ENCODE measurements at regions not wholly inside any gene's neighbourhood (a gene's known extent, or its start where the extent isn't known, plus 50 kb on each side); places are given as distances from the start of the nearest gene placed in this dataset.
"Not testable (repeated sequence)": the region's sequence is repeated elsewhere in the genome, so short reads cannot be mapped to it uniquely, and the experiment has no call there.

- Histone ChIP-seq H3K9me3 (ENCODE audit: control insufficient read depth, low read depth, low read length) (no peaks in the 10 kb centered on the region), H3K4me1 (ENCODE audit: control insufficient read depth, insufficient read depth, low read length) (no peaks in the 10 kb centered on the region), H3K27me3 (ENCODE audit: control insufficient read depth, insufficient read depth, low read length) (no peaks in the 10 kb centered on the region), H3K36me3 (ENCODE audit: control insufficient read depth, insufficient read depth, low read length) (no peaks in the 10 kb centered on the region), H3K4me3 (ENCODE audit: low read length) (no peak overlapping the region), H3K27ac (ENCODE audit: low read length) (no peak overlapping the region)
- WGBS (ENCODE audit: insufficient coverage, low lambda C conversion rate): no CpG with 5 or more reads among the region's 4 CpGs
- DNase-seq: no peak
Measured at GRCh38 chr10:84596585-84596984, 268.2 kb downstream of the CCSER2 start.

- Histone ChIP-seq H3K4me3 (ENCODE audit: low read length) (no peak overlapping the region), H3K36me3 (ENCODE audit: control insufficient read depth, insufficient read depth, low read length) (no peaks in the 10 kb centered on the region), H3K27me3 (ENCODE audit: control insufficient read depth, insufficient read depth, low read length) (no peaks in the 10 kb centered on the region), H3K4me1 (ENCODE audit: control insufficient read depth, insufficient read depth, low read length) (no peaks in the 10 kb centered on the region), H3K27ac (ENCODE audit: low read length) (no peak overlapping the region), H3K9me3 (ENCODE audit: control insufficient read depth, low read depth, low read length) (no peaks in the 10 kb centered on the region)
- no peak for DNase-seq
- no CpG with 5 or more reads among the region's 2 CpGs for WGBS (ENCODE audit: insufficient coverage, low lambda C conversion rate)
Measured at GRCh38 chr10:84599254-84599653, 270.9 kb downstream of the CCSER2 start.

- no peaks in the 10 kb centered on the region for H3K9me3 ChIP-seq (ENCODE audit: control insufficient read depth, low read depth, low read length)
- WGBS (ENCODE audit: insufficient coverage, low lambda C conversion rate): no CpG with 5 or more reads among the region's 6 CpGs
- no peaks in the 10 kb centered on the region for H3K36me3 ChIP-seq (ENCODE audit: control insufficient read depth, insufficient read depth, low read length)
- H3K4me1 ChIP-seq (ENCODE audit: control insufficient read depth, insufficient read depth, low read length): no peaks in the 10 kb centered on the region
- DNase-seq: no peak
- no peak overlapping the region for H3K27ac ChIP-seq (ENCODE audit: low read length)
- H3K4me3 ChIP-seq (ENCODE audit: low read length): no peak overlapping the region
- no peaks in the 10 kb centered on the region for H3K27me3 ChIP-seq (ENCODE audit: control insufficient read depth, insufficient read depth, low read length)
Measured at GRCh38 chr10:84600947-84601346, 272.6 kb downstream of the CCSER2 start.

- H3K36me3 ChIP-seq (ENCODE audit: control insufficient read depth, insufficient read depth, low read length); H3K4me1 ChIP-seq (ENCODE audit: control insufficient read depth, insufficient read depth, low read length); DNase-seq; H3K9me3 ChIP-seq (ENCODE audit: control insufficient read depth, low read depth, low read length); H3K27ac ChIP-seq (ENCODE audit: low read length); H3K4me3 ChIP-seq (ENCODE audit: low read length); H3K27me3 ChIP-seq (ENCODE audit: control insufficient read depth, insufficient read depth, low read length): not testable (repeated sequence)
- 87% methylated on average over 13 of the region's 14 CpGs for WGBS (ENCODE audit: insufficient coverage, low lambda C conversion rate)
Measured at GRCh38 chr10:84602543-84602942, 274.2 kb downstream of the CCSER2 start.

- no peaks in the 10 kb centered on the region for H3K27me3 ChIP-seq (ENCODE audit: control insufficient read depth, insufficient read depth, low read length)
- WGBS (ENCODE audit: insufficient coverage, low lambda C conversion rate): no CpG with 5 or more reads among the region's 2 CpGs
- no peak overlapping the region for H3K4me3 ChIP-seq (ENCODE audit: low read length)
- H3K4me1 ChIP-seq (ENCODE audit: control insufficient read depth, insufficient read depth, low read length): no peaks in the 10 kb centered on the region
- H3K9me3 ChIP-seq (ENCODE audit: control insufficient read depth, low read depth, low read length): no peaks in the 10 kb centered on the region
- no peak overlapping the region for H3K27ac ChIP-seq (ENCODE audit: low read length)
- no peaks in the 10 kb centered on the region for H3K36me3 ChIP-seq (ENCODE audit: control insufficient read depth, insufficient read depth, low read length)
- DNase-seq: no peak
Measured at GRCh38 chr10:84603971-84604370, 275.6 kb downstream of the CCSER2 start.

DNA sequence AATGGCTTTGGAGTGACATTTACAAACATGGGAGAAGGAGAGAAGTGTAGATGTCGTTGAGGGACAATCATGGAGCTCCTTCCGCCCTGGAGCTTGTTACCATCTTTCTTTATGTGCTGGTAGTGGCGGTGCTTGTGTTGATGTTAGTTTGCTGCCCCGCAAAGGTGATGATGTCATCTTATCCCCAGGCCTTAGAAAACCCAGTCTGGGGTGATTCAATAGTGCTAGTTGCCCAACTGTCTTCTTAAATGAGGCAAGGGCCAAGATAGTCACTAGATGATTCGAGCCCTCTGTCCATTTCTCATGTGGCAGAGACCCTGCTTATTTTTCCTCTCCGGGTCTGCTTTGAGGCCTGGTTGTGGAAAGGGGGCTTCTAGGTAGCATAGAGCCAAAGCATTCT is 277.4 kb downstream of the CCSER2 start:
- no peaks in the 10 kb centered on the region for H3K27me3 ChIP-seq (ENCODE audit: control insufficient read depth, insufficient read depth, low read length)
- DNase-seq: no peak
- H3K9me3 ChIP-seq (ENCODE audit: control insufficient read depth, low read depth, low read length): no peaks in the 10 kb centered on the region
- no peaks in the 10 kb centered on the region for H3K4me1 ChIP-seq (ENCODE audit: control insufficient read depth, insufficient read depth, low read length)
- 73% methylated on average over 2 of the region's 6 CpGs for WGBS (ENCODE audit: insufficient coverage, low lambda C conversion rate)
- H3K36me3 ChIP-seq (ENCODE audit: control insufficient read depth, insufficient read depth, low read length): no peaks in the 10 kb centered on the region
- H3K27ac ChIP-seq (ENCODE audit: low read length): no peak overlapping the region
- no peak overlapping the region for H3K4me3 ChIP-seq (ENCODE audit: low read length)

DNA sequence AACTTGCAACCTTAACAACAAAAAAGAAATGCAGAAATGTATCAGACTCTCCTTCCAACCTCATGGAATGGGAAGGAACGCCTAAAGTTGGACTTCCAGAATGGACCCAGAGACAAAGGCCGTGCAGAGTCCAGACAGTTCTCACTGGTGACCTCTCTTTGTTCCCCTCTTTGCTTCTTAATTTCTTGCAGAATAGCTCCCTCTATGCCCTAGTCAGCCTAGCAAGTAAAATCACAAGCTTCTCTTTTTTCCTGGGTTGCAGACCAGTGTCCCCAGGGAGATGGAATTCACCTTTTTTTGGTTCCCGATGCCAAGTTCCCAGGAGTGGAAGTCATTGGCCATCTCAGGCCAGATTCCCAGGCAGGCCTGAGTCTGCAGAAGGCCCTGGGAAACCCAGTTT is 278.0 kb downstream of the CCSER2 start:
- WGBS (ENCODE audit: insufficient coverage, low lambda C conversion rate): 80% methylated on average over 2 of the region's 3 CpGs
- Histone ChIP-seq H3K4me1 (ENCODE audit: control insufficient read depth, insufficient read depth, low read length) (no peaks in the 10 kb centered on the region), H3K27me3 (ENCODE audit: control insufficient read depth, insufficient read depth, low read length) (no peaks in the 10 kb centered on the region), H3K27ac (ENCODE audit: low read length) (no peak overlapping the region), H3K4me3 (ENCODE audit: low read length) (no peak overlapping the region), H3K36me3 (ENCODE audit: control insufficient read depth, insufficient read depth, low read length) (no peaks in the 10 kb centered on the region), H3K9me3 (ENCODE audit: control insufficient read depth, low read depth, low read length) (no peaks in the 10 kb centered on the region)
- DNase-seq: no peak

DNA sequence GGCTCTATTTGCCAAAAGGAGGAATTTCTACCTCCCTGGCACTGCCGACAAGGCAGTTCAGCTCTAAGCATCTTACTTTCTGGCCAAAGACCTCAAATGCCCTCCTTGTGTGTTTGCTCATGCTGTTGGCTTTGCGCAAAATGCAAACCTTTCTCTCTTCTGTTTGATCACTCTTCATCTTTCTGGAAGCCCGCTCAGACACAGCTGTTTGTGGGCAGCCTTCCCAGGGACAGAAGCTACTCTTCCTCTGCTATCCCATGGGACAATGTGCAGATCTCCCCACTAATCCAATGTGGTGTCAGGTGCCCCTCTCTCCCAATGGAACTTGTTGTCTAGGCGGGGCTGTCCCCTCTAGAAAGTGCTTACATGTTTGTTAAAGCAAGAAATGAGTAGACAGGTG is 278.7 kb downstream of the CCSER2 start:
- H3K27ac ChIP-seq (ENCODE audit: low read length): no peak overlapping the region
- H3K36me3 ChIP-seq (ENCODE audit: control insufficient read depth, insufficient read depth, low read length): no peaks in the 10 kb centered on the region
- no peaks in the 10 kb centered on the region for H3K9me3 ChIP-seq (ENCODE audit: control insufficient read depth, low read depth, low read length)
- no peak for DNase-seq
- H3K4me3 ChIP-seq (ENCODE audit: low read length): no peak overlapping the region
- no CpG with 5 or more reads among the region's 4 CpGs for WGBS (ENCODE audit: insufficient coverage, low lambda C conversion rate)
- H3K27me3 ChIP-seq (ENCODE audit: control insufficient read depth, insufficient read depth, low read length): no peaks in the 10 kb centered on the region
- no peaks in the 10 kb centered on the region for H3K4me1 ChIP-seq (ENCODE audit: control insufficient read depth, insufficient read depth, low read length)

DNA sequence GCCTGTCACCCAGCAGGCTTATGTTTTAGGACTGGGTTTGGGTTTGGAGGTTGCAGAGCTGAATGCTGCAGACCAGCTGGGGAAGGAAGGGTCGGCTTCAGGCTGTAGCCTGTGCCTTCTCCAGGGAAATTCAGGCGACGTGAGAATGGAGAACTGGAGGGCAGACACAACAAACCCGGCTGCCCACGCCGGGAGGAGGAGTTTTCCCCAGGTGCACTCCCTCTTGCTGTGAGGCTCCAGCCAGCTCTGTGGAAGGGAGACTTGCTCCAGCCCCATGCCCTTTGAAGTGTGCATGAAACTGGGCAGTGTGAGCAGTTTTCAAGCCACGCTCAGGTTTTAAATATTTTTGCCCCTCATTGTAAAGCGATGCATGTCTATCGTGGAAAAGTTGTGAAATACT is 279.1 kb downstream of the CCSER2 start:
- no peaks in the 10 kb centered on the region for H3K9me3 ChIP-seq (ENCODE audit: control insufficient read depth, low read depth, low read length)
- H3K4me3 ChIP-seq (ENCODE audit: low read length): no peak overlapping the region
- WGBS (ENCODE audit: insufficient coverage, low lambda C conversion rate): 80% methylated on average over 2 of the region's 9 CpGs
- no peaks in the 10 kb centered on the region for H3K36me3 ChIP-seq (ENCODE audit: control insufficient read depth, insufficient read depth, low read length)
- H3K27ac ChIP-seq (ENCODE audit: low read length): no peak overlapping the region
- H3K4me1 ChIP-seq (ENCODE audit: control insufficient read depth, insufficient read depth, low read length): no peaks in the 10 kb centered on the region
- H3K27me3 ChIP-seq (ENCODE audit: control insufficient read depth, insufficient read depth, low read length): no peaks in the 10 kb centered on the region
- DNase-seq: no peak

DNA sequence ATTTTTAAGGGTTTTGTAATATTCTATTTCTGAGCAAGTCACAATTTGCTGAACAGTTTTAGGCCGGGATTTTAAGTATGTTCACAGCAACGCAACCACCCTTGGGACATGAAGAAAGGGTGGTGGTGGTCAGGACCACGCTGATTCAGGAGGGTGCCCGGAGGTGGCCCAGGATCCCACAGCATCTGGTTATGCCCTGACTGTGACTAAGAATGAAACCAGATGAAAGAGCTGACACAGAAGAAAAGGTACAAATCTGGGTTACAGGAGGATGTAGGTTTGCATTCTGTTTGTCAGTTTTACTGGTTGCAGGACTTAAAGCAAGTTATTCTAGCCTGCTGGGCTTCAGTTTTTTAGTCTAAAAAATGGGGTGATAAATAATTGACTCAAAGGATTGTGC is 279.7 kb downstream of the CCSER2 start:
- no peak overlapping the region for H3K4me3 ChIP-seq (ENCODE audit: low read length)
- H3K36me3 ChIP-seq (ENCODE audit: control insufficient read depth, insufficient read depth, low read length): no peaks in the 10 kb centered on the region
- H3K9me3 ChIP-seq (ENCODE audit: control insufficient read depth, low read depth, low read length): no peaks in the 10 kb centered on the region
- no peaks in the 10 kb centered on the region for H3K27me3 ChIP-seq (ENCODE audit: control insufficient read depth, insufficient read depth, low read length)
- no CpG with 5 or more reads among the region's 4 CpGs for whole genome bisulfite sequencing (ENCODE audit: insufficient coverage, low lambda C conversion rate)
- no peak for DNase-seq
- H3K4me1 ChIP-seq (ENCODE audit: control insufficient read depth, insufficient read depth, low read length): no peaks in the 10 kb centered on the region
- no peak overlapping the region for H3K27ac ChIP-seq (ENCODE audit: low read length)

GRCh38 chr10:84613336-84614021 is 285.1 kb downstream of the CCSER2 start:
- no peaks in the 10 kb centered on the region for H3K9me3 ChIP-seq (ENCODE audit: control insufficient read depth, low read depth, low read length)
- no peak overlapping the region for H3K27ac ChIP-seq (ENCODE audit: low read length)
- H3K36me3 ChIP-seq (ENCODE audit: control insufficient read depth, insufficient read depth, low read length): no peaks in the 10 kb centered on the region
- H3K27me3 ChIP-seq (ENCODE audit: control insufficient read depth, insufficient read depth, low read length): no peaks in the 10 kb centered on the region
- WGBS (ENCODE audit: insufficient coverage, low lambda C conversion rate): no CpG with 5 or more reads among the region's 7 CpGs
- peak; percentile 19 to 29 for DNase-seq
- no peaks in the 10 kb centered on the region for H3K4me1 ChIP-seq (ENCODE audit: control insufficient read depth, insufficient read depth, low read length)
- H3K4me3 ChIP-seq (ENCODE audit: low read length): no peak overlapping the region

Data from large intestine (tissue), 3 donors.